ENCODE measurements at regions not wholly inside any gene's neighbourhood (a gene's known extent, or its start where the extent isn't known, plus 50 kb on each side); places are given as distances from the start of the nearest gene placed in this dataset.

GRCh38 chr18:64712035-64712434 is 563.1 kb upstream of the LINC00305 start:
- TF ChIP-seq CTCF (conservative IDR thresholded peaks at IDR 0.05): no peak
- TF ChIP-seq ZFX (IDR thresholded peaks at IDR 0.05): no peak

GRCh38 chr18:64710105-64710861 is 561.4 kb upstream of the LINC00305 start:
- H3K27ac ChIP-seq: no peak overlapping the region
- TF ChIP-seq ZFX (IDR thresholded peaks at IDR 0.05) (no peak), CTCF (conservative IDR thresholded peaks at IDR 0.05) (no peak)

More at GRCh38 chr18:64712035-64712434, 563.1 kb upstream of the LINC00305 start:
- H3K27ac ChIP-seq: no peak overlapping the region

GRCh38 chr18:64707052-64707451 is 558.2 kb upstream of the LINC00305 start:
- TF ChIP-seq CTCF (conservative IDR thresholded peaks at IDR 0.05) (no peak), ZFX (IDR thresholded peaks at IDR 0.05) (no peak)
- H3K27ac ChIP-seq: no peak overlapping the region

GRCh38 chr18:64699081-64699480 is 550.2 kb upstream of the LINC00305 start:
- no peak for TF ChIP-seq ZFX (IDR thresholded peaks at IDR 0.05)
- TF ChIP-seq CTCF (conservative IDR thresholded peaks at IDR 0.05): no peak
- H3K27ac ChIP-seq: no peak overlapping the region

GRCh38 chr18:64695851-64696553 is 547.1 kb upstream of the LINC00305 start:
- TF ChIP-seq ZFX (IDR thresholded peaks at IDR 0.05) (no peak), CTCF (conservative IDR thresholded peaks at IDR 0.05) (no peak)
- no peak overlapping the region for H3K27ac ChIP-seq

- H3K27ac ChIP-seq: no peak overlapping the region
- TF ChIP-seq CTCF (conservative IDR thresholded peaks at IDR 0.05) (no peak), ZFX (IDR thresholded peaks at IDR 0.05) (no peak)
These were observed 544.9 kb upstream of the LINC00305 start for GRCh38 chr18:64693766-64694165.

- no peak for TF ChIP-seq ZFX (IDR thresholded peaks at IDR 0.05)
- no peak for TF ChIP-seq CTCF (conservative IDR thresholded peaks at IDR 0.05)
- H3K27ac ChIP-seq: no peak overlapping the region
These were observed 543.9 kb upstream of the LINC00305 start for GRCh38 chr18:64692826-64693225.
